Transverse colon (tissue), 4 donors: ENCODE measurements at regions not wholly inside any gene's neighbourhood (a gene's known extent, or its start where the extent isn't known, plus 50 kb on each side); places are given as distances from the start of the nearest gene placed in this dataset.
"Not testable (repeated sequence)": the region's sequence is repeated elsewhere in the genome, so short reads cannot be mapped to it uniquely, and the experiment has no call there.

Source experiments
- DNase-seq: peaks from one replicate; pipeline ENCODE4 v3.0.0-alpha.2; 2019
- H3K27ac ChIP-seq, 4 donors: fragments of 200-600 bp; sonication (generic); 2 replicates each; pipeline ENCODE4 v1.5.1; 2016 to 2018; ENCODE audit warnings: inconsistent platforms in 4 of 4
- H3K27me3 ChIP-seq: fragments of 200-600 bp; sonication (generic); 2 replicates; pipeline ENCODE4 v1.5.1; 2017; ENCODE audit warnings: inconsistent platforms
- H3K36me3 ChIP-seq, 4 donors: fragments of 200-600 bp; sonication (generic); 2 replicates each; pipeline ENCODE4 v1.5.1; 2017 to 2019; ENCODE audit warnings: inconsistent platforms in 4 of 4
- H3K4me1 ChIP-seq, 4 donors: fragments of 200-600 bp; sonication (generic); 2 replicates each; pipeline ENCODE4 v1.5.1; 2017 to 2020; ENCODE audit warnings: inconsistent platforms in 4 of 4
- H3K4me3 ChIP-seq, 4 donors: fragments of 200-600 bp; sonication (generic); 1 replicate in 1 of 4; 2 replicates in 3 of 4; pipeline versions ENCODE4 v1.5.1 to v1.6.1; 2017 to 2019; ENCODE audit warnings: inconsistent platforms in 4 of 4
- H3K9me3 ChIP-seq, 2 donors: fragments of 200-600 bp; sonication (generic); 2 replicates each; pipeline ENCODE4 v1.5.1; 2017 to 2019; ENCODE audit warnings: inconsistent platforms in 2 of 2
- EP300 ChIP-seq: sonication (generic); formaldehyde crosslinking; IDR thresholded peaks from one replicate; pipeline ENCODE4 v1.6.1; 2017; ENCODE audit warnings: antibody characterized with exemption, low read depth
- POLR2A ChIP-seq: fragments of 450-650 bp; IDR thresholded peaks from one replicate; pipeline ENCODE4 v1.6.1; 2016; ENCODE audit warnings: antibody characterized with exemption, mild to moderate bottlenecking, moderate library complexity
- POLR2AphosphoS5 ChIP-seq, 3 donors: sonication (generic); formaldehyde crosslinking; IDR thresholded peaks; one replicate each; pipeline ENCODE4 v1.6.1; 2016; ENCODE audit warnings: antibody characterized with exemption in 3 of 3
- WGBS, 2 donors: methylation state at CpG; one replicate each; pipeline ENCODE4 v1.1.5; 2018; ENCODE audit warnings: low coverage in 1 of 2; 5-methylcytosine and 5-hydroxymethylcytosine counted together
- in situ Hi-C, 4 donors: fragments of 200-750 bp; cut with MboI; loops; one replicate each; pipeline versions ENCODE4 v1.15.0 to v1.15.1; 2017; ENCODE audit warnings: low sequenced_read_pairs in 3 of 4, low pct_ligation_motif_present in 1 of 4, low pct_unique_long_range_greater_than_20kb in 1 of 4
- intact Hi-C: fragments of 100-400 bp; cut with DNase I; formaldehyde crosslinking; loops from one replicate; pipeline ENCODE4 v1.15.1; 2023; ENCODE audit warnings: low total_unique reads
- TF ChIP-seq, protein P1 (sequence below), 5 experiments: fragments of 200-600 bp in 3 of 5; fragments of 450-650 bp in 2 of 5; sonication (generic) in 3 of 5; IDR thresholded peaks; 1 replicate in 2 of 5; 2 replicates in 3 of 5; pipeline ENCODE4 v1.5.1; 2016 to 2017; ENCODE audit warnings: antibody characterized with exemption in 5 of 5, inconsistent platforms in 3 of 5, mild to moderate bottlenecking in 2 of 5, moderate library complexity in 1 of 5

DNA sequence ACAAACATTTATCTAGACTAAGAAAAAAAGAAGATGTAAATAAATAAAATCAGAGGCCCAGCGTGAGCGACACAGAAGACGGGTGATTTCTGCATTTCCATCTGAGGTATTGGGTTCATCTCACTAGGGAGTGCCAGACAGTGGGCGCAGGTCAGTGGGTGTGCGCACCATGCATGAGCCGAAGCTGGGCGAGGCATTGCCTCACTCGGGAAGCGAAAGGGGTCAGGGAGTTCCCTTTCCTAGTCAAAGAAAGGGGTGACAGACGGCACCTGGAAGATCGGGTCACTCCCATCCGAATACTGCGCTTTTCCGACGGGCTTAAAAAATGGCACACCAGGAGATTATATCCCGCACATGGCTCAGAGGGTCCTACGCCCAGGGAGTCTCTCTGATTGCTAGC lies 79.5 kb upstream of the ABCD2 start:
- H3K9me3 ChIP-seq, result not testable (repeated sequence)

DNA sequence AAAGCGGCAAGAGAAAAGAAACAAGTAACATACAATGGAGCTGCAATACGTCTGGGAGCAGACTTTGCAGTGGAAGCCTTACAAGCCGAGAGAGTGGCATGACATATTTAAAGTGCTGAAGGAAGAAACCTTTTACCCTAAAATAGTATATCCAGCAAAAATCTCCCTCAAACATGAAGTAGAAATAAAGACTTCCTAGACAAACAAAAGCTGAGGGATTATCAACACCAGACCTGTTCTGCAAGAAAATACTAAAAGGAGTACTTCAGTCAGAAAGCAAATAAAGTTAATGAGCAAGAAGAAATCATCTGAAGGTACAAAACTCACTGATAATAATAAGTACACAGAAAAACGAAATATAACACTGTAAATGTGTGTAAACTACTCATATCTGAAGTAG lies 77.5 kb upstream of the ABCD2 start:
- no peak for DNase-seq
- intact Hi-C loops (no loop called here), in situ Hi-C loops (loop anchor here in 3 of 4 donors (10.0 to 25.0 kb wide), 2 partner anchors 102 to 385 kb away; no protein-coding TSS in a partner anchor)
- H3K36me3 ChIP-seq, result no peaks in the 10 kb centered on the region
- no peaks in the 10 kb centered on the region for H3K9me3 ChIP-seq
- no peak overlapping the region for H3K4me3 ChIP-seq
- H3K27me3 ChIP-seq, result no peaks in the 10 kb centered on the region
- H3K27ac ChIP-seq, result no peak overlapping the region
- no peaks in the 10 kb centered on the region for H3K4me1 ChIP-seq
- 65 to 70% methylated on average over 4 of the region's 4 CpGs for WGBS, 2 donors
- TF ChIP-seq EP300, result no peak
- TF ChIP-seq, protein P1, sequence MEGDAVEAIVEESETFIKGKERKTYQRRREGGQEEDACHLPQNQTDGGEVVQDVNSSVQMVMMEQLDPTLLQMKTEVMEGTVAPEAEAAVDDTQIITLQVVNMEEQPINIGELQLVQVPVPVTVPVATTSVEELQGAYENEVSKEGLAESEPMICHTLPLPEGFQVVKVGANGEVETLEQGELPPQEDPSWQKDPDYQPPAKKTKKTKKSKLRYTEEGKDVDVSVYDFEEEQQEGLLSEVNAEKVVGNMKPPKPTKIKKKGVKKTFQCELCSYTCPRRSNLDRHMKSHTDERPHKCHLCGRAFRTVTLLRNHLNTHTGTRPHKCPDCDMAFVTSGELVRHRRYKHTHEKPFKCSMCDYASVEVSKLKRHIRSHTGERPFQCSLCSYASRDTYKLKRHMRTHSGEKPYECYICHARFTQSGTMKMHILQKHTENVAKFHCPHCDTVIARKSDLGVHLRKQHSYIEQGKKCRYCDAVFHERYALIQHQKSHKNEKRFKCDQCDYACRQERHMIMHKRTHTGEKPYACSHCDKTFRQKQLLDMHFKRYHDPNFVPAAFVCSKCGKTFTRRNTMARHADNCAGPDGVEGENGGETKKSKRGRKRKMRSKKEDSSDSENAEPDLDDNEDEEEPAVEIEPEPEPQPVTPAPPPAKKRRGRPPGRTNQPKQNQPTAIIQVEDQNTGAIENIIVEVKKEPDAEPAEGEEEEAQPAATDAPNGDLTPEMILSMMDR (IDR thresholded peaks at IDR 0.05), result no peak

More for the DNA sequence above, 79.5 kb upstream of the ABCD2 start:
- intact Hi-C loops, H3K27ac ChIP-seq, H3K27me3 ChIP-seq, DNase-seq, H3K4me3 ChIP-seq, H3K36me3 ChIP-seq, H3K4me1 ChIP-seq: not testable (repeated sequence)
- WGBS, 2 donors, result 97% methylated on average over 15 to 17 of the region's 17 CpGs
- in situ Hi-C loops, result loop anchor here in 3 of 4 donors (10.0 to 25.0 kb wide), 2 partner anchors 104 to 387 kb away; no protein-coding TSS in a partner anchor

DNA sequence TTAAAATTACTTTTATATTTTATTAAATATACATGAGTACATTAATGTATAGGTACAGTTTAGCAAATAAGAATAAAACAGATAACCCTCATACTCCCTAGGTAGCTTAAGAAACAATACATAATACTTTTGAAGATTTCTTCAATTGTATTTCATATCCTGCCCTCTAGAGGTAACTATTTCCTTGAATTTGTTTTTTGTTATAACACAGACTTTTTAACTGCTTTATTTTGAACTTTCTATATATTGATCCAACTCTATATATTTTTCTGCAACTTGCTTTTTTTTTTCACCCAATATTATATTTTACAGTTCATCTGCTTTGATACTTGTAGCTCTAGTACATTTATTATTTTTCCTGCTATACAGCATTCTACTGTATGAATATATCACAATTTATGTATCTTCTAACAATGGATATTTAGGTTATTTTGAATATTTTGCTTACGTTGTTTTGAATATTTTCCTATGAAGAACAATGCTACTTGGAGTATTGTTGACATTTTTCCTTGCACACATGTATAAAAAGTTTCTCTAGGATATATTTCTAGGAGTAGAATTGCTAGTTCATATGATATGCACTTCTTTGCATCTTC lies 72.8 kb upstream of the ABCD2 start:
- Histone ChIP-seq H3K36me3 (no peaks in the 10 kb centered on the region), H3K27me3 (no peaks in the 10 kb centered on the region), H3K4me1 (no peaks in the 10 kb centered on the region), H3K9me3 (no peaks in the 10 kb centered on the region), H3K4me3 (no peak overlapping the region), H3K27ac (no peak overlapping the region)
- in situ Hi-C loops, result loop anchor here in 3 of 4 donors (10.0 to 25.0 kb wide), 2 partner anchors 98 to 380 kb away; no protein-coding TSS in a partner anchor
- 82 to 90% methylated on average over 1 of the region's 1 CpG for WGBS, 2 donors
- intact Hi-C loops, result no loop called here
- TF ChIP-seq EP300, result no peak
- TF ChIP-seq POLR2AphosphoS5 (IDR thresholded peaks at IDR 0.05), result no peak
- TF ChIP-seq, protein P1 (IDR thresholded peaks at IDR 0.05), result peak in 4 of 5 experiments; percentile 30 to 35 (median 32)
- no peak for TF ChIP-seq POLR2A
- DNase-seq, result no peak

DNA sequence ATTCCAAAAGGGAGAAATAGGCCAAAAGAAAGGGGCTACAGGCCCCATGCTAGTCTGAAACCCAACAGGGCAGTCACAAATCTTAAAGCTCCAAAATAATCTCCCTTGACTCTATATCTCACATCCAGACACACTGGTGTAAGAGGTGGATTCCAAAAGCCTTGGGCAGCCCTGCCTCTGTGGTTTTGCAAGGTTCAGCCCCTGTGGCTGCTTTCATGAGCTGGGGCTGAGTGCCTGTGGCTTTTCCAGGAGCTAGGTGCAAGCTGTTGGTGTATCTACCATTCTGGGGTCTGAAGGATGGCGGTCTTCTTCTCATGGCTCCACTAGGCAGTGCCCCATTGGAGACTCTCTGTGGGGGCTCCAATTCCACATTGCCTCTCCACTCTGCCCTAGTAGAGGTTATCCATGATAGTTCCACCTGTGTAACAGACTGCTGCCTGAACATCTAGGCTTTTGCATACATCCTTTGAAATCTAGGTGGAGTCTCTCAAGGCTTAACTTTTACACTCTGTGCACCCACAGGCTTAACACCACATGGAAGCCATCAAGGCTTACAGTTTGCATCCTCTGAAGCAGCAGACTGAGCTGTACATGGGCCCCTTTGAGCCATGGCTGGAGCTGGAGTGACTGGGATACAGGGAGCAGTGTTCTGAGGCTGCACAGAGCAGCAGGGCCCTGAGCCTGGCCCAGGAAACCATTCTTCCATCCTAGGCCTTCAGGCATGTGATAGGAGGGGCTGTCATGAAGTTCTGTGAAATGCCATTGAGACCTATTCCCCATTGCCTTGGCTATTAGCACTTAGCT lies 66.5 kb upstream of the ABCD2 start:
- H3K27ac ChIP-seq, result no peak overlapping the region
- no peaks in the 10 kb centered on the region for H3K4me1 ChIP-seq
- 83% methylated on average over 1 of the region's 1 CpG; no CpG with 5 or more reads in 1 of the 2 donors for WGBS, 2 donors
- H3K9me3 ChIP-seq, result no peaks in the 10 kb centered on the region
- no peaks in the 10 kb centered on the region for H3K36me3 ChIP-seq
- in situ Hi-C loops (loop anchor here in 2 of 4 donors (25.0 kb wide), 1 partner anchor 374 kb away; no protein-coding TSS in a partner anchor), intact Hi-C loops (no loop called here)
- no peak for DNase-seq
- no peak for TF ChIP-seq EP300
- TF ChIP-seq, protein P1 (IDR thresholded peaks at IDR 0.05), result no peak
- no peak for TF ChIP-seq POLR2AphosphoS5 (IDR thresholded peaks at IDR 0.05)
- no peak for TF ChIP-seq POLR2A
- no peak overlapping the region for H3K4me3 ChIP-seq
- H3K27me3 ChIP-seq, result no peaks in the 10 kb centered on the region
